ENCODE measurements at regions not wholly inside any gene's neighbourhood (a gene's known extent, or its start where the extent isn't known, plus 50 kb on each side); places are given as distances from the start of the nearest gene placed in this dataset.
"Not testable (repeated sequence)": the region's sequence is repeated elsewhere in the genome, so short reads cannot be mapped to it uniquely, and the experiment has no call there.

DNA sequence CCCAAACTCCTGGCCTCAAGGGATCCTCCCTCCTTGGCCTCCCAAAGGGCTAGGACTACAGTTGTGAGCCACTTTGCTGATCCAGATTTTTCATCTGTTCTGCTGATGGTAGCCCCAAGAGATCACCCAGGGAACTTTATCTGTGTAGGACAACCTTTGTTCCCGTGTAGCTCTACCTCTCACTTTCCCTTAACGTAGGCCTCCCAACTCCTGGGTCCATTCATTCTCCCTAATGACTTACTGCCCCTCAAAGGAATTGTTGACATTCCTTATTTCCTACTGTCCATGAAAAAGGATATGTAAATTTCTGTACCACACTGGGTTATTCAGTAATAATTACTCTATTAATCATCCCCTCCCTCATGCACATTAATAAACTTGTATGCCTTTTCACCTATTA is 51.0 kb upstream of the PHF24 start:
- DNase-seq: no peak

DNA sequence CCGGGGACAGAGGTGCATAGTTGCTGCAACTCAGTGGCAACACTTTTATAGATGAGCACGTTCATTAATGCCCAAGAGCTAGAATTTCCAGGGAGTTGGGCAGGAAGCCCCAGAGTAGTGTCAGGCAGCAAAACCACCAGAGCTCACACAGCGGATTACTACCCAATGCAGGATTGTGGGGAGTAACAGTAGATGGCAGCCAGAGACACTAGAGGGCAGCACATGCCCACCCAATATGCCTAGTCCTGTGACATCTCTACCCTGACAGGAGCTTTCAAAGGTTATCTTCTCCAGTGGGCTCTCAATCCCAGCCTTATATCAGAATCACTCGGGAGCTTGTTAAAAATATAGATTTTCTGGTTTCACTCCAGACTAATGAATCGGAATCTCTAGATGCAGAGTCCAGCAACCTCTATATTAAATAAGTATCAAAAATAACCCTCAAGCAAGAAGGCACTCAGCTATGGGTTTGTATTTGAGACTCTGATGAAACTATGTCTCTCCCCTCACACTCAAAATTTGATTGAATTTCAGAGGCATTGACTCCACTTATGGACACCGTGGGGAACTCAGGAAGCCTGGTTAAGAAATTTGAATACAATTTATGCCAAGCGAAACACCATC is 58.4 kb upstream of the PHF24 start:
- peak; percentile 45 to 80 for DNase-seq

DNA sequence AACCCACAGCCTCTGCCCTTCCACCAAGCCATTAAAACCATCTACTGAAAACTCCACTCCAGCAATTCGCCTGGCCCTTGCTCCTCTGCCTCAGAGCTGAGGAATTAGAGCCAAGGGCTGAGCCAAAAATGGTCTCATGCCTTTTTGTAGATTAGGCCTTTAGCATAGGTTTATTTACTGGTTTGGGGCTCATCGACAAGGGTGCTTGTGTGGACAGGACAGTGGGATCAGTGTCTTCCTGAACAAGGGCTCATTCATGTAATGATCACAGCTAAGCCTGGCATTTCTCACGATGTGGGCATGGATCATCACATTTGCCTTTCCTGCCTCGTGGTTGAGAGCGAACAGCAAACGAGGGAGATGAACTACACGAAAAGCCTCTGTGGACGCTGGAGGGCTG is 59.2 kb upstream of the PHF24 start:
- no peak for DNase-seq

DNA sequence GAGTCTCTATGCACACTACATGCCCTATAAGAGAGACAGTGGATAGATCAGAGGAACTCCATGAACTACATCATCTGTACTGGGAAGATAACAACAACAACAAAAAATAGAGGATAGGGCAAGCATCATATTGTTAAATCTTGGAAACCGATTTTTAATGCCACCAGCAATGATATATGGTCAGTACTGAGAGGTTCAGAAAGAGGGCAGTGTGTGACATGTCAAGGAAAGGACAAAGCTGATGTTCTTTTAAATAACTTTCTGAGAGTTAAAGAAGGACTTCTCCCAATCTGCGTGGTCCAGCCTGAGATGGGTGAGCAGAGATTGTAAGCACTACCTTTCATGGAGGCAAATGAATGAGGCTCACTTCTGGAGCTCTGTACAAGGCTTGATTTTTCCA is 62.0 kb upstream of the PHF24 start:
- no peak for DNase-seq

DNA sequence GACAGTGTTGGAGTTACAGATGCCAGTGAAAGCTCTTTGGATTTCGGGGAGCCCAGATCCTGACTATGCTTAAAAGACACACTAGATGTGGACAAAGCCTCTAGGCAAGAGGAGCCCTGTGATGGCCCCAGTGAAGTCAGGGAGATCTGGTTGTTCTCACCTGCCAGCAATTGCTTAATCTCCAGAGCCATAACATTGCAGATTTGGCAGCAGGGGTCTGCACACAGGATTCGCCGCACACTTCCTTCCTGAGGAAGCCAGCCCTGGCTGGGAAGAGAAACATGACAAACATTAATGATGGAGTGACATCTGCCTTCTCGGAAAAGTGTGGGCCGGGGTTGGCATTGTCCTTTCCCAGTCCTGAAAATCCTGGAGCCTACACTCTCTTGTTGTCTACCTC is 65.2 kb upstream of the PHF24 start:
- DNase-seq: no peak

DNA sequence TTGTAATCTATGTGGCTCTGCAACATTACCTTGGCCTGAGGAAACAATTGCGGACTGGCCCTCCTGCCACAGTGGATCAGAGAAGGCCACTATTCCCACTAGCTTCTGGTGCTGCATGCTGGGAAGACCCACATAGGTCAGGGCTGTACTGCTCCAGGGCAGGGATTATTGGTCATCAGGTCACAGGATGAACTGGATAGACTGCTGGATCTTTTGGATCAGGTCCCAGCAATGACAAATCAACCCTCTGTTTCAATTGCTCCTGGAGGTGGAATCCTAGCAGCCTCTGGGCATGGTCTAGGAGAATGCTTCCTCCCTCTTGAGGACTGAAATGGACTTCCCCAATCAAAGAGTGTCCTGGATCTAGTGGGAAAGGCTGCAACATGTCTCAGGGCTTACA is 66.7 kb upstream of the PHF24 start:
- DNase-seq: no peak

DNA sequence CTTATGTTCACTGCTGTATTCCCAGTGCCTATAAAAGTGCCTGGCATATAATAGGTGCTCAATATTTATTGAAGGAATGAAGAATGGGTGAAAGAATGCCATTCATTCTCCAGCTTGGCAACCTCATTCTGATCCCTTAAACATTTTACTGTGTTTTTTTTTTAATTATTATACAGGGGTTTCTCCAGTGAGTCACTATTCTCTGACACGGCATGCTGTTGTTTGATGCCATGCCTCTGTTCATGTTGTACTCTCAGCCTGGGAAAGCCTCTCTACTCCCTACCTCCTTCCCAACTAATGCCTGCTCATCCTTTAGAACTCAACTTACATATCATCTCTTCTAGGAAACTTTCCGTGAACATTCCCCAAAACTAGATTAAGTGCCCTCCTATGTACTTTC is 70.2 kb upstream of the PHF24 start:
- DNase-seq: no peak

DNA sequence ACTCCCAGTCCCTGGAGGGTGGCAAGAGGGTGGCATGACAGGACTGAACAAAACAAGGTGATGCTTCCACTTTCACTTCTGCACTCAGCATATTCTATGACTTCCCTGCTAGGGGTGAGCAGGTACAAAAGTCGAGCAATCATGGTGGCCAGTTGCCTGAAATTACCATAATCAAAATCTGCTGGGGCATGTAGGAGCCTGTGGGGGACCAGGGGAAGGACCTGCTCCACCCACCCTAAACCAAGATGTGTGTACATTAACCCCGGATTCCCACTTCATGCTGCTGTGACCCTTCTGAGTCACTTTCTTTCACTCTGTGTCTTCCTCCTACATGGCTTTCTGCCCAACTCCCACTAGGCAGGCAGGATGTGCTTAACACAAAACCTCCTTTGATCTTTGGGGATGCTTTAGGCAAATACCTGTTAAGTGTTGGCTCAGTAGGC is 73.3 kb upstream of the PHF24 start:
- no peak for DNase-seq

DNA sequence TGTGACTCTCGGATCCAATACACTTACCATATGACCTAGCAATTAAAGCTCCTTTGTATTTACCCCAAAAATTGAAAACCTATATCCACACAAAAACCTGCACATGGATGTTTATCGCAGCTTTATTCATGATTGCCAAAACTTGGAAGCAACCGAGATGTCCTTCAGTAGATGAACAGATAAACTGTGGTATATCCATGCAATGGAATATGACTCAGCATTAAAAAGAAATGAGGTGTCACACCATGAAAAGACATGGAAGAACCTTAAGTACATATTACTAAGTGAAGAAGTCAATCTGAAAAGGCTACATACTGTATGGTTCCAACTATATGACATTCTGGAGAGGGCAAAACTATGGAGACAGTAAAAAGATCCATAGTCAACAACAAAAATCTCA is 82.0 kb upstream of the PHF24 start:
- DNase-seq: no peak

DNA sequence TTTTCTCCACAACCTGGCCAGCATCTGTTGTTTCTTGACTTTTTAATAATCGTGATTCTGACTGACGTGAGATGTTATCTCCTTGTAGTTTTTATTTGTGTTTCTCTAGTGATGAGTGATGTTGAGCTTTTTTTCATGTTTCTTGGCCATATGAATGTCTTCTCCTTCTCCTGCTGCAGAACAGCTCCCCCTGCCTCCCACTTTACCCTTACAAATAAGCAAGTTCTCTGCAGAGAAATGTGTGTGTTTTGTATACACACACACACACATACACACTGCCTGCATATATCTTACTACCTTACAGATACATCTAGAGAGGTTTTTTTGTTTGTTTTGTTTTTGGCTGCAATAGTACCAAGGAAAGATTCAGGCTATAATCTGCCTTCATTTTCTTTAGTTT is 88.7 kb upstream of the PHF24 start:
- peak in 1 of 2 experiments; percentile 11 for DNase-seq

DNA sequence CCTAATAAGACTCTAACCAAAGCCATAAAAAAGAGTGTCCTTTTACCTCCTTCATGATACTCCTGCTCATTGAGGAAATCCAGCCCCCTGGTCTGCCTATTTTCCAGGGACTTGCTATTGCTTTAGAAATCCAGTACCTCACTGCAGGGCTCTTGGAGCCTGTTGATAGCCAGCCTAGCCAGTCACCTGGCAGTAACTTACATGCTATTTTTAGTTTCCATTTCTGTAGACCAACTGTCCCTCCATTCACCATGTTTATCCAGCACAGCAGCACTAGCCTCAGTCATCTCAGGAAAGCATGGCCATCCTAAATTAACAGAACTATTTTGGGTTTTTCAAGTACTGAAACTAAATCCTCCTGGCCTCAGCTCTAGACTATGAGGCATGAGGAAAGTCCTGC is 91.5 kb upstream of the PHF24 start:
- no peak for DNase-seq

DNA sequence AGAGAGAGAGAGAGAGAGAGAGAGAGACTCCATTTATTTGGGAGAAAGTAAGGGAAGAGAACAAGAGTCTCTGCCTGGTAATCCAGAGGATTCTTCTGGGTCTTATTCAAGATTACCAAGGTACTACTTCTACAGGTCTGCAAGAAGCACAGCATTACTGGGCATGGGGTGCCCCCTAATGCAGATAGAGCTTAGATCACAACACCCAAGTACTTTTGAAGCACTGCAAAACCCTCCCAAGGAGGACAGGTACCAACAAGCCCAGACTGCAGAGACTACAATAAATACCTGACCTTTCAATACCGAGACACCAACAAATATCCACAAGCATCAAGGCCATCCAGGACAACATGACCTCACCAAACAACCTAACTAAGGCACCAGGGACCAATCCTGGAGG is 94.7 kb upstream of the PHF24 start:
- no peak for DNase-seq

DNA sequence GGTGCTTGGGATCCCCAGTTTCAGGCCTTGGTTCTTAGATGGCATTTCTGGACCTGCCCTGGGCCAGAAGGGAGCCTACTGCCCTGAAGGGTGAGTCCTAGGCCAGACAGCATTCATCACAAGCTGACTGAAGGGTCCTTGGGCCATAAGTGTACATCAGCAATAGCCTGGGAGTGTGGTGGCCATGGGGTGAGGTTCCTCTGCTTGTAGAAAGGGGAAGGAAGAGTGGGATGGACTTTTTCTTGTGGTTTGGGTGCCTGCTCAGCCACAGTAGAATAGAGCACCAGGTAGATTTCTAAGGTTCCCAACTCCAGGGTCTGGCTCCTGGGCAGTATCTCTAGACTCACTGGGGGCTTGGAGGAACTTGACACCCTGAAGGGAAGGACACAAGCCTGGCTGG is 95.2 kb upstream of the PHF24 start:
- DNase-seq: no peak

DNA sequence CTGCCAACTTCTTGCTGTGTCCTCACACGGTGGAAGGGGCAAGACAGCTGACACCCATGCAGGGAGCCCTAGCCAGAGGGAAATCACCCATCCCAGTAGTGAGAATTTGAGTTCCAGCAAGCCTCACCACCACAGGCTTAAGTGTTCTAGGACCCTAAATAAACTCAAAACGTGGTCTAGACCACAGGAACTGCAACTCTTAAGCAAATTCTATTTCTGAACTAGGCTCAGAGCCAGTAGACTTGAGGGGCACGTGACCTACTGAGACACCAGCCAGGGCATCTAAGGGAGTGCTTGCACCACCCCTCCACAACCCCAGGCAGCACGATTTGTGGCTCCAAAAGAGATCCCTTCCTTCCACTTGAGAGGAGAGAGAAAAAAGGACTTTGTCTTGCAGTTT is 96.0 kb upstream of the PHF24 start:
- no peak for DNase-seq

DNA sequence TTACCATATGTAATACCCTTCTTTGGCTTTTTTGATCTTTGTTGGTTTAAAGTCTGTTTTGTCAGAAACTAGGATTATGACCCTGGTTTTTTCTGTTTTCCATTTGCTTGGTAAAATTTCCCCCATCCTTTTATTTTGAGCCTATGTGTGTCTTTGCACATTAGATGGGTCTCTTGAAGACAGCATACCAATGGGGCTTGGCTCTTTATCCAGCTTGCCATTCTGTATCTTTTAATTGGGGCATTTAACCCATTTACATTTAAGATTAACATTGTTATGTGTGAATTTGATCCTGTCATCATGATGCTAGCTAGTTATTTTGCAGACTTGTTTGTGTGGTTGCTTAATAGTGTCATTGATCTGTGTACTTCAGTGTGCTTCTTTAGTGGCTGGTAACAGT is 103.1 kb upstream of the PHF24 start:
- DNase-seq: not testable (repeated sequence)

DNA sequence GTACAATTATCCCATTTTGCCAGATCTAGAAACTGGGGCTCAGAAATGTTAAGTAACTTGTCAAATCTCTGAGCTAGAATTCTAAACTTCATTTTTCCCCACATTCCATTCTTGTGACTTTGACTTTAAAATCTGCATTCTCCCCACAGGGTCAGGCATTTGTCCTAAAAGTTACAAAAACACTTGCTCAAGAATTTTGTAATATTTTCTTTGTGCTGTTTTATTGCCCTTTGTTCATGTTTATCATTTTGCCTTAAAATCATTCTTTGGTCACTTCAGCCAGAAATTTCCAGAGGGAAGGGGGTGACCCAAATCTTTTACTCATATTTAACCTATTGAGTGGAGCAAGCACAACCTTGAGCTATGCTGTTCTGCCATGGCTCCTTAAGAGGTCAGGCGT is 120.1 kb upstream of the CCL21 start:
- no peak for DNase-seq

DNA sequence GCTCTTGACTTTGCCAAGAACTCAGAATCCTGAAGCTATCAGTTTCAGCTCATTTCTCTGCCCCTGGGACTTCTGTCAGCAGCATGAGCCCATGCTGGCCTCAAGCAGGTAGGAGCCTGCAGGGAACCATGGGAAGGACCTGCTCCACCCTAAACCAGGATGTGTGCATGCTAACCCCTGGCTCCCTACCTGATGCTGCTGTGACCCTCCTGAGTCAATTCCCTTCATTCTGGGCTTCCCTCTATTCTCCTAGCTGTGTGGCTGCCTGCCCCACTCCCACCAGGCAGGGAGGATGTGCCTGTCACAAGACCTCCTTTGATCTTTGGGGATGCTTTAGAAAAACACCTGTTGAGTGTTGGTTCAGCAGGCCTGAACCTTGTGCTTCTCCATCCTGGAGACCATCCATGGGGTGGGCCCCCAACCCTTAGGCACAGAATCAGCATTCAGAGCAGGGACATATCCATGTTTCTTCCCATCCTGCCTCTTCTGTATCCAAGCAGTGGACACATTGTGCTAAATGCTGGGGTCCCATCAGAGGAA is 117.1 kb upstream of the CCL21 start:
- DNase-seq: no peak

DNA sequence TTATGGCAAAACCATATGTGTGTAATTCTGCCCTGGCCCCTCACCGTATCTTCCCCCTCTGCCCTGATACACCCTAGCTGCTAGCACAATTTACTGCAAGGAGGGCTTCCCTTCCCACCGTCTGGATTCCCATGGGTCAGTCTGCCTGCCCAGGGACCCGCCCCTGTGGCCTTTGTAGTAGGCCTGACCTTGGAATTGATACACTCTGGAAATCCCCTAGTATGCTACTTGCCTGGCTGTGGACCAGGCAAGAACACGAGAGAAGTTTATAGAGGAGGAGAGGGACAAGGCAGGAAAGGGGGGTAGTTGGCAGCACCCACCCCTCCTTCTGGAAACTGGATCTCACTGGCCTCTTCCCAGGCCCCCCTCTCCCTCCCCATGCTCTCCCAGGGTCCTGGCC is 115.8 kb upstream of the CCL21 start:
- DNase-seq: no peak

DNA sequence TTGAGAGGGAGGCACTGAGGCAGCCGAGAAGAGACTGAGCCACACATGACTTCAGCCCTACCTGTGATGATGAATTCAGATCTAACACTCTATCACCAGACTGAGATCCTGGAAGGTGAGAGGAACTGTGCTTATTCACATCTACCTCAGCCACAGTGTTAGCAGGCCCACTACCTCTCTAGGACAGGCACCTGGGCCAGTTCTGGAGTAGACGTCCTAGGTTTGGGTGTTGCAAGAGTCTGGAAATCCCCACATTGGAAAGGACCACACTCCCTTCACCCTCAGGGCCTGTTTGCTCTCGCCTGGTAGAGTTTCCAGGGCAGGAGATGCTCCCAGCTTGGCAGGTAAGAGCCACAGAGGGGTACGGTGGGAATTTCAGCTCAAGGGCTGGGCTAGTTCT is 113.8 kb upstream of the CCL21 start:
- no peak for DNase-seq

DNA sequence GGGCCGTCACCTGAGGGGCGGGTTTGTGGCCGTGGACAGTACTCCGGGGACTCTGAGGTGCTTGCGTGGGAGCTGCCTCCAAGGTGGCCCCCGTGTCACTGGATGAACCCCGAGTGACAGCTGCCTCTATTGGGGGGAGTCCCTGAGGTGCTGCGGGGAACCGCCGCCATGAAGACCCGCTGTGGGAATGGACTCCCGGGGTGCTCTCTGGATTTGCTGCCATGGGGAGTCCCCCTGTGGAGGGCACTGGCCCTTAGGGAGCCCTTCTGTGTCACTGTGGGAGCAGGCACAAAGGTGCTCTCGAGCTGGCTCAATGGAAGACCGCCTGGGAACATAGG is 100.2 kb upstream of the CCL21 start:
- DNase-seq: no peak

DNA sequence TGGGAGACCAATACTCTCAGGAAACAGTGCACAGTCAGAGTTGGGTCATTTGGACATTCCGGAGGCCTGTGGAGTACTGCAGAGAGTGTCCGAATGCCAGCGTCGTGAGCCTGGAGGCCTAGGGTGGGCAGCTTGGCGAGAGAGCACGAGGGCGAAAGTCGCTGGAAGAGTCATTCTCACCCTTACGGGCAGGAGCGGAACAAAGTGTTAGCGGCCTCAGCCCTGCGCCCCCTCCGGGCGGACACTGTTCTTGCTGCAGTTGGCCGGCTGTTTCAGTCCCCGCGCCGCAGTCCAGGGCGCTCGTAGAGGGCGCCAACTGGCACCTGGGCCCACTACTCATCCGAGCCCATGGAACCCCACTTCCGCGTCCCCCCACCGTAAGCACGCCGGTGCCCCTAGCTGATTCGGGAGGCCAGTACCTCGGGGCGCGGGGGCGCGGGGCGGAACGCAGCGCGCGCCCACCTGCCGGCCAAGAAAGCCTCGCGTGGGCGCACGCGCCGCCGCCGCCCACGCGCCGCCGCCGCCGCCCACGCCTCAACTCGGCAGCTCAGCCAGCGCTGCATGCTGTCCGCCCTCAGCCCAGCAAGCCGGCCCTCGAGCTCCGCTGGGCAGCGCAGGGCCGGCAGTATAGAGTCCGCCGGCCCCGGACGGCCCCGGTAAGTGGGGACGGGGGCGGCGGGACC is 99.7 kb upstream of the CCL21 start:
- DNase-seq: peak in 1 of 2 experiments; percentile 43

DNA sequence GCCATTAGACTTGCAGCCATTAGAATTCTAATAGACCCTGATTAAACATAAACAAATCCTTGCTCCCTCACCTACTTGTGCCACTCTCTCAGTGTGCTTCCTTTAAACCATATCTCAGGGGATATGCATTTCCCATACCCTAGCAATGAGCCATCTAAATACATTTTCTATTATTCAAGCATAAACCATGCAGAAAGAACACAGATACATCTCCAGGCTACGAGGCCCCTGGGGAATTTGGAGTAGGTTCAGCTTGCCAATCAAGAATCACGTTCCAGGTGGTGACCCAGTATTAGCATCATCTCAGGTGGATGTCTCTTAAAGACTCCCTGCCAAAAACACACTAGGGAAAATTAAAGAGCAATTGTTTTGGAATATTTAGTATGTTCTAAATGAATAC is 93.0 kb upstream of the CCL21 start:
- DNase-seq: no peak

DNA sequence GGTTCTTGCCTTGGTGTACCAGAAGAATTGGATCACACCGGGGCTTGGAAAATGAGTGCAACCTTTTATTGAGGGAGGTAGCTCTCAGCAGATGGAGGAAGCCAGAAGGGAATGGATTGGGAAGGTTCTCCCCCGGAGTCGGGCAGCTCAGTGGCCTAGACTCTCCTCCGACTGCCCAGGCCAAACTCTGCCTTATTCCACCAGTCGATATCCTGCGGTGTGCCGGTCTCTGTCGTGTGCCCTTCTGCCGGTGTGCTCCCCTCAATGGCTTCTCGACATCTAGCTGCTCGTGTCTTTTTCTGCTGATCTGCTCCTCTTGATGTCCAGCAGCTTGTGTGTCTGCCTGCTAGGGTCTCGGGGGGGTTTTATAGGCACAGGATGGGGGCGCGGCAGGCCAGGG is 87.4 kb upstream of the CCL21 start:
- DNase-seq: no peak

DNA sequence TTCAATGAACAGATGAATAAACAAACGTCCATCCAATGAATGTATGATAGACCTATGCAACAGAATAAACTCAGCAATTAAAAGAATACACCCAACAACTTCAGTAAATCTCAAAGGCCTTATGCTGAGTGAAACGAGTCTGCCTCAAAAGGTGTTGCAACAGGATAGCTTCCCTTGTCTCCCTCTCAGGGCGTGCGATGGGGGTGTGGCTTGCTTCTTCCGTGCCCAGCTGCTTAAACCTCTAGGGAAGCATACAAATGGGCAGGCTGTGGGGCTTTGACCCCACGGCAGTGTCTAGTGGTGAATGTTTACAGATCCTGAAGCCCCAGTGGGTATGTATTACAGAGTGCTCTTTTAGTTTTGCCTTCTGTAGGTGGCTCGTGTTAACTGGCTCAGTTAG is 87.0 kb upstream of the CCL21 start:
- peak in 1 of 2 experiments; percentile 1 for DNase-seq

DNA sequence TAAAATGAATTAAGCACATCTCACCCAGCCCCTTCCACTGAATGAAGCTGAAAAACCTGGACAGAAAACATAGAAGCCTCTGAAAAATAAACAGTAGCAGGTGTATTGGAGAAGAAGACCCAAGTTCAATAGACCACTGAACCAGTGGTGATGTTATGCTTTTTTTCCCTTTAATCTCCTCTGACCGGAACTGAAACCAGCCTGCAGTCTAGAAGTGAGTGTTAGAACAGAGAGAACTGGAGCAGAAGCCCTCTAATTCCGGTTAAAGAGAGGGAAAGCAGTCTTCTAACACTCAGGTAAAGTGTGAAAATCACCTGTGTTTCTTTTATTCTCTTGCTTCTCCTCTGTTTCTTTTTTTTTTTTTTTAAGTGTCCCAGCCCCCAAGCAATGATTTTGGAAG is 83.5 kb upstream of the CCL21 start:
- DNase-seq: no peak
